ENCODE measurements at regions not wholly inside any gene's neighbourhood (a gene's known extent, or its start where the extent isn't known, plus 50 kb on each side); places are given as distances from the start of the nearest gene placed in this dataset.

DNA sequence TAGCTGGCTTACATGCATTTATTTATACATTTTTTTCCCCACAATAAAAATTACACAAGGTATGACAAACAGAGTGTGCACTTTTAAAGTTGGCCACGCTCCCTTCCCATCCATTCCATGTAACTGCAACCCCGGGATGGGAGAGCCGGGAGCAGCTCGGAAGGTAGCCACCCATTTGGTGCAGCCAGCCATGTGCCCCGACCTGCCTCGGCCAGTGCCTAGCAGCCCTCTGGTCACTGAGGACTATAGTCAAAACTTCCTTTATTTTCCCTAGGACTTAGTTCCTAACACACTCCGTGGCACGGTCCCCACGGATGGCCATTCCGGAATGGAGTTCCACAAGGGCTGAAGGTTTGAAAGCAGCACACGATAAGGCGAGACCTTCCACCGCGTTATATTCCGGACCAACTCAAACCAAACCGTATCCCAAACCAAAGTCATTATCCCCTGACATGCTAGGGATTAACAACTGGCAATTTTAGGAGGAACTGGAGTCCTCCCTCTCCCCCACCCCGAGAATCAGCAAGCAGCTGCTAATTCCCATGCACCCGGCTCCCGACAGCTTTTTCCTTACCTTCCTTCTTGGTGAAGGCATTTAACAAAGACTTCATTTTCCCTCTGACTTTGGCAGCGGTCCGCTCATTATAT is 426.4 kb downstream of the SHANK2 start:
- no peak overlapping the region for H3K4me3 ChIP-seq (ENCODE audit: low read depth in 1 of 3, low read length in 3 of 3)
- 83% methylated on average over 21 of the region's 21 CpGs for WGBS
- DNase-seq (ENCODE audit: low spot score) = no peak
- TF ChIP-seq HNF4G (IDR thresholded peaks at IDR 0.05) (no peak), NR2F2 (IDR thresholded peaks at IDR 0.05) (no peak), YY1 (IDR thresholded peaks at IDR 0.05) (no peak), TAF1 (conservative IDR thresholded peaks at IDR 0.05) (no peak), HNF4A (conservative IDR thresholded peaks at IDR 0.05) (no peak), CTCF (IDR thresholded peaks at IDR 0.05; ENCODE audit: low read depth, low read length, missing input control) (no peak), FOXA2 (IDR thresholded peaks at IDR 0.05) (no peak), RXRA (IDR thresholded peaks at IDR 0.05) (no peak), REST (IDR thresholded peaks at IDR 0.05) (no peak), JUND (IDR thresholded peaks at IDR 0.05) (no peak), EGR1 (IDR thresholded peaks at IDR 0.05; ENCODE audit: low read depth in 2 of 2) (no peak), RAD21 (IDR thresholded peaks at IDR 0.05) (no peak), GABPA (IDR thresholded peaks at IDR 0.05 in 1 of 2, conservative IDR thresholded peaks at IDR 0.05 in 1 of 2) (no peak), SP1 (IDR thresholded peaks at IDR 0.05) (no peak), FOXA1 (IDR thresholded peaks at IDR 0.05) (no peak)
- TF ChIP-seq, protein P1, sequence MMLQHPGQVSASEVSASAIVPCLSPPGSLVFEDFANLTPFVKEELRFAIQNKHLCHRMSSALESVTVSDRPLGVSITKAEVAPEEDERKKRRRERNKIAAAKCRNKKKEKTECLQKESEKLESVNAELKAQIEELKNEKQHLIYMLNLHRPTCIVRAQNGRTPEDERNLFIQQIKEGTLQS (IDR thresholded peaks at IDR 0.05) = no peak
- TF ChIP-seq, protein P2, sequence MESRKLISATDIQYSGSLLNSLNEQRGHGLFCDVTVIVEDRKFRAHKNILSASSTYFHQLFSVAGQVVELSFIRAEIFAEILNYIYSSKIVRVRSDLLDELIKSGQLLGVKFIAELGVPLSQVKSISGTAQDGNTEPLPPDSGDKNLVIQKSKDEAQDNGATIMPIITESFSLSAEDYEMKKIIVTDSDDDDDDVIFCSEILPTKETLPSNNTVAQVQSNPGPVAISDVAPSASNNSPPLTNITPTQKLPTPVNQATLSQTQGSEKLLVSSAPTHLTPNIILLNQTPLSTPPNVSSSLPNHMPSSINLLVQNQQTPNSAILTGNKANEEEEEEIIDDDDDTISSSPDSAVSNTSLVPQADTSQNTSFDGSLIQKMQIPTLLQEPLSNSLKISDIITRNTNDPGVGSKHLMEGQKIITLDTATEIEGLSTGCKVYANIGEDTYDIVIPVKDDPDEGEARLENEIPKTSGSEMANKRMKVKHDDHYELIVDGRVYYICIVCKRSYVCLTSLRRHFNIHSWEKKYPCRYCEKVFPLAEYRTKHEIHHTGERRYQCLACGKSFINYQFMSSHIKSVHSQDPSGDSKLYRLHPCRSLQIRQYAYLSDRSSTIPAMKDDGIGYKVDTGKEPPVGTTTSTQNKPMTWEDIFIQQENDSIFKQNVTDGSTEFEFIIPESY (IDR thresholded peaks at IDR 0.05) = no peak
- TF ChIP-seq, protein P3, sequence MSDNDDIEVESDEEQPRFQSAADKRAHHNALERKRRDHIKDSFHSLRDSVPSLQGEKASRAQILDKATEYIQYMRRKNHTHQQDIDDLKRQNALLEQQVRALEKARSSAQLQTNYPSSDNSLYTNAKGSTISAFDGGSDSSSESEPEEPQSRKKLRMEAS (IDR thresholded peaks at IDR 0.05) = no peak
- H3K4me1 ChIP-seq (ENCODE audit: control insufficient read depth in 4 of 4, insufficient read depth in 4 of 4, low read length in 3 of 4) = no peaks in the 10 kb centered on the region
- H3K9me3 ChIP-seq (ENCODE audit: control insufficient read depth in 4 of 4, low read length in 3 of 4) = no peaks in the 10 kb centered on the region
- no peaks in the 10 kb centered on the region for H3K27me3 ChIP-seq (ENCODE audit: control insufficient read depth in 4 of 4, insufficient read depth in 4 of 4, low read length in 3 of 4)
- H3K9ac ChIP-seq (ENCODE audit: low read depth in 1 of 2, low read length in 2 of 2) = no peak overlapping the region
- no peak overlapping the region for H3K27ac ChIP-seq (ENCODE audit: low read depth in 1 of 2, low read length in 2 of 2)
- no peaks in the 10 kb centered on the region for H3K36me3 ChIP-seq (ENCODE audit: control insufficient read depth in 4 of 4, insufficient read depth in 3 of 4, low read depth in 1 of 4, low read length in 3 of 4)

Data from liver (tissue), 8 donors.